ENCODE measurements at regions not wholly inside any gene's neighbourhood (a gene's known extent, or its start where the extent isn't known, plus 50 kb on each side); places are given as distances from the start of the nearest gene placed in this dataset.
"Not testable (repeated sequence)": the region's sequence is repeated elsewhere in the genome, so short reads cannot be mapped to it uniquely, and the experiment has no call there.

GRCh38 chr22:11561744-11562143, 3966.2 kb upstream of the OR11H1 start:
- intact Hi-C loops (cut with micrococcal nuclease); BruUV-seq (replicated peaks); H3K27me3 ChIP-seq (ENCODE audit: control insufficient read depth in 2 of 2, insufficient read depth in 2 of 2, low read length in 2 of 2); ATAC-seq; H4K20me1 ChIP-seq (replicated peaks; ENCODE audit: control insufficient read depth, insufficient read depth, low read length); H3K36me3 ChIP-seq (ENCODE audit: control insufficient read depth, insufficient read depth, low read length); H3K27ac ChIP-seq (ENCODE audit: extremely low read depth, low read depth, low read length); H3K4me3 ChIP-seq; H3K79me2 ChIP-seq (ENCODE audit: control insufficient read depth, insufficient read depth, low read length); DNase-seq (ENCODE audit: extremely low read depth in 1 of 4, low spot score in 3 of 4); POLR2A ChIA-PET; CTCF ChIA-PET (ENCODE audit: low intra/inter-chr PET ratio); FAIRE-seq; H3K4me1 ChIP-seq (replicated peaks in 1 of 2; ENCODE audit: control insufficient read depth in 2 of 2, insufficient read depth in 2 of 2, low read length in 2 of 2); H3K9me1 ChIP-seq (ENCODE audit: control insufficient read depth, insufficient read depth, low read length); H2AFZ ChIP-seq (ENCODE audit: low read depth, low read length); H3K9ac ChIP-seq (ENCODE audit: insufficient read depth in 1 of 2, low read depth in 2 of 2, low read length in 2 of 2); in situ Hi-C loops (cut with MboI); H3K4me2 ChIP-seq (ENCODE audit: insufficient read depth, low read length); H3K9me3 ChIP-seq (replicated peaks; ENCODE audit: control insufficient read depth, insufficient read depth, low read depth, low read length): not testable (repeated sequence)
- 1% methylated on average over 17 of the region's 17 CpGs for WGBS (ENCODE audit: insufficient coverage, low coverage, missing lambda C conversion rate)

GRCh38 chr22:11568837-11569563, 3959.0 kb upstream of the OR11H1 start:
- H4K20me1 ChIP-seq (replicated peaks; ENCODE audit: control insufficient read depth, insufficient read depth, low read length); DNase-seq (ENCODE audit: extremely low read depth in 1 of 4, low spot score in 3 of 4); H3K4me1 ChIP-seq (replicated peaks in 1 of 2; ENCODE audit: control insufficient read depth in 2 of 2, insufficient read depth in 2 of 2, low read length in 2 of 2); H3K4me3 ChIP-seq; FAIRE-seq; POLR2A ChIA-PET; H3K9me1 ChIP-seq (ENCODE audit: control insufficient read depth, insufficient read depth, low read length); H3K36me3 ChIP-seq (ENCODE audit: control insufficient read depth, insufficient read depth, low read length); H3K27ac ChIP-seq (ENCODE audit: extremely low read depth, low read depth, low read length); H2AFZ ChIP-seq (ENCODE audit: low read depth, low read length); H3K4me2 ChIP-seq (ENCODE audit: insufficient read depth, low read length); in situ Hi-C loops (cut with MboI); CTCF ChIA-PET (ENCODE audit: low intra/inter-chr PET ratio); H3K9me3 ChIP-seq (replicated peaks; ENCODE audit: control insufficient read depth, insufficient read depth, low read depth, low read length); intact Hi-C loops (cut with micrococcal nuclease); ATAC-seq; H3K9ac ChIP-seq (ENCODE audit: insufficient read depth in 1 of 2, low read depth in 2 of 2, low read length in 2 of 2); BruUV-seq (replicated peaks); H3K27me3 ChIP-seq (ENCODE audit: control insufficient read depth in 2 of 2, insufficient read depth in 2 of 2, low read length in 2 of 2); H3K79me2 ChIP-seq (ENCODE audit: control insufficient read depth, insufficient read depth, low read length): not testable (repeated sequence)
- under 1% methylated on average over 11 of the region's 11 CpGs for WGBS (ENCODE audit: insufficient coverage, low coverage, missing lambda C conversion rate)

- CTCF ChIA-PET (ENCODE audit: low intra/inter-chr PET ratio); H3K9me1 ChIP-seq (ENCODE audit: control insufficient read depth, insufficient read depth, low read length); FAIRE-seq; ATAC-seq; intact Hi-C loops (cut with micrococcal nuclease); H4K20me1 ChIP-seq (replicated peaks; ENCODE audit: control insufficient read depth, insufficient read depth, low read length); H3K9me3 ChIP-seq (replicated peaks; ENCODE audit: control insufficient read depth, insufficient read depth, low read depth, low read length); H3K4me3 ChIP-seq; BruUV-seq (replicated peaks); in situ Hi-C loops (cut with MboI); POLR2A ChIA-PET; H3K9ac ChIP-seq (ENCODE audit: insufficient read depth in 1 of 2, low read depth in 2 of 2, low read length in 2 of 2); H3K4me1 ChIP-seq (replicated peaks in 1 of 2; ENCODE audit: control insufficient read depth in 2 of 2, insufficient read depth in 2 of 2, low read length in 2 of 2); DNase-seq (ENCODE audit: extremely low read depth in 1 of 4, low spot score in 3 of 4); H3K27ac ChIP-seq (ENCODE audit: extremely low read depth, low read depth, low read length); H2AFZ ChIP-seq (ENCODE audit: low read depth, low read length); H3K27me3 ChIP-seq (ENCODE audit: control insufficient read depth in 2 of 2, insufficient read depth in 2 of 2, low read length in 2 of 2); H3K36me3 ChIP-seq (ENCODE audit: control insufficient read depth, insufficient read depth, low read length); H3K79me2 ChIP-seq (ENCODE audit: control insufficient read depth, insufficient read depth, low read length); H3K4me2 ChIP-seq (ENCODE audit: insufficient read depth, low read length): not testable (repeated sequence)
- WGBS (ENCODE audit: insufficient coverage, low coverage, missing lambda C conversion rate): 1% methylated on average over 5 of the region's 5 CpGs
Observed at GRCh38 chr22:11569564-11569940, 3958.4 kb upstream of the OR11H1 start.

GRCh38 chr22:11573154-11573553, 3954.8 kb upstream of the OR11H1 start:
- H4K20me1 ChIP-seq (replicated peaks; ENCODE audit: control insufficient read depth, insufficient read depth, low read length); in situ Hi-C loops (cut with MboI); H3K4me2 ChIP-seq (ENCODE audit: insufficient read depth, low read length); H2AFZ ChIP-seq (ENCODE audit: low read depth, low read length); H3K79me2 ChIP-seq (ENCODE audit: control insufficient read depth, insufficient read depth, low read length); H3K27ac ChIP-seq (ENCODE audit: extremely low read depth, low read depth, low read length); intact Hi-C loops (cut with micrococcal nuclease); H3K4me3 ChIP-seq; H3K4me1 ChIP-seq (replicated peaks in 1 of 2; ENCODE audit: control insufficient read depth in 2 of 2, insufficient read depth in 2 of 2, low read length in 2 of 2); H3K9me3 ChIP-seq (replicated peaks; ENCODE audit: control insufficient read depth, insufficient read depth, low read depth, low read length); H3K27me3 ChIP-seq (ENCODE audit: control insufficient read depth in 2 of 2, insufficient read depth in 2 of 2, low read length in 2 of 2); H3K9me1 ChIP-seq (ENCODE audit: control insufficient read depth, insufficient read depth, low read length); ATAC-seq; BruUV-seq (replicated peaks); POLR2A ChIA-PET; H3K9ac ChIP-seq (ENCODE audit: insufficient read depth in 1 of 2, low read depth in 2 of 2, low read length in 2 of 2); FAIRE-seq; DNase-seq (ENCODE audit: extremely low read depth in 1 of 4, low spot score in 3 of 4); CTCF ChIA-PET (ENCODE audit: low intra/inter-chr PET ratio); H3K36me3 ChIP-seq (ENCODE audit: control insufficient read depth, insufficient read depth, low read length): not testable (repeated sequence)
- WGBS (ENCODE audit: insufficient coverage, low coverage, missing lambda C conversion rate): 2% methylated on average over 6 of the region's 6 CpGs

All from K562 (cell line).